NT2/D1 (cell line): ENCODE measurements at regions not wholly inside any gene's neighbourhood (a gene's known extent, or its start where the extent isn't known, plus 50 kb on each side); places are given as distances from the start of the nearest gene placed in this dataset.

ENCODE experiments used
- DNase-seq: peaks from one replicate; pipeline ENCODE4 v3.0.0-alpha.2; 2011; ENCODE audit warnings: low read depth, low spot score
- H3K27me3 ChIP-seq: 2 replicates; pipeline ENCODE4 v1.6.0; 2011; ENCODE audit warnings: mild to moderate bottlenecking; ENCODE audit not compliant: insufficient read length, insufficient read depth
- H3K36me3 ChIP-seq: 2 replicates; pipeline ENCODE4 v1.6.1; 2011; ENCODE audit warnings: mild to moderate bottlenecking, low read length, mixed read lengths; ENCODE audit not compliant: insufficient read depth, insufficient read length
- H3K4me1 ChIP-seq: 2 replicates; pipeline ENCODE4 v1.5.1; 2011; ENCODE audit not compliant: insufficient read depth, insufficient read length
- H3K4me3 ChIP-seq: 2 replicates; pipeline ENCODE4 v1.5.1; 2011; ENCODE audit warnings: low read depth; ENCODE audit not compliant: insufficient read length
- H3K9ac ChIP-seq: 2 replicates; pipeline ENCODE4 v1.6.0; 2011; ENCODE audit warnings: low read depth; ENCODE audit not compliant: insufficient read length
- H3K9me3 ChIP-seq: 2 replicates; pipeline ENCODE4 v1.5.1; 2011; ENCODE audit warnings: mild to moderate bottlenecking, low read length; ENCODE audit not compliant: insufficient read depth
- SUZ12 ChIP-seq: IDR thresholded peaks from 2 replicates; pipeline ENCODE4 v1.6.1; 2011; ENCODE audit not compliant: insufficient read length, insufficient read depth; ENCODE audit errors: extremely low read depth
- YY1 ChIP-seq: IDR thresholded peaks from 2 replicates; pipeline ENCODE4 v1.6.1; 2011; ENCODE audit not compliant: insufficient read length, insufficient read depth
- ZNF274 ChIP-seq: IDR thresholded peaks from 2 replicates; pipeline ENCODE4 v1.6.1; 2011; ENCODE audit warnings: mild to moderate bottlenecking, low read depth, low read length

DNA sequence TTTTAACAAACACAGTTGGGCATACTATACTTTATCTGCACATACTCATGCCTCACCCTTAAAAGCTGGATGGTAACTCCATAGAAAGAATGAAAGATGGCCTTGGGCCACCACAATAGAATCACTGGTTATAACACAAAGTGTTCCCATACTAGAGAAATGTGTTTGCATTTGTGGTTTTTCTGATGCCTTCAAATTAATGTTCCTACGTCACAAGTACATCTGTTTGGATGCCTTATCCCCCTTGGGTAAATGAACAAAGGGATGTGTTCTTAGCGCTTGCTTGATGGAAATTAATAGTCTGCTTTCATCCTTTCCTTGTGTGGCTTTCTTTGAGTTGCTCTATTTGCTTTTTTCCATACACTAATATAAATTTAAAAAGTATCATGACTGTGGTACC, 291.1 kb upstream of the PDE4D start:
- H3K36me3 ChIP-seq: no peaks in the 10 kb centered on the region
- H3K4me3 ChIP-seq: no peak overlapping the region
- no peaks in the 10 kb centered on the region for H3K9me3 ChIP-seq
- H3K9ac ChIP-seq: no peak overlapping the region
- no peaks in the 10 kb centered on the region for H3K4me1 ChIP-seq
- no peak for TF ChIP-seq SUZ12
- TF ChIP-seq ZNF274: no peak
- no peak for TF ChIP-seq YY1
- no peak for DNase-seq
- no peaks in the 10 kb centered on the region for H3K27me3 ChIP-seq

GRCh38 chr5:60183881-60184280, 290.4 kb upstream of the PDE4D start:
- no peaks in the 10 kb centered on the region for H3K4me1 ChIP-seq
- DNase-seq: no peak
- no peaks in the 10 kb centered on the region for H3K27me3 ChIP-seq
- no peak overlapping the region for H3K4me3 ChIP-seq
- no peaks in the 10 kb centered on the region for H3K9me3 ChIP-seq
- H3K9ac ChIP-seq: no peak overlapping the region
- no peaks in the 10 kb centered on the region for H3K36me3 ChIP-seq
- TF ChIP-seq SUZ12 (no peak), YY1 (no peak), ZNF274 (no peak)

DNA sequence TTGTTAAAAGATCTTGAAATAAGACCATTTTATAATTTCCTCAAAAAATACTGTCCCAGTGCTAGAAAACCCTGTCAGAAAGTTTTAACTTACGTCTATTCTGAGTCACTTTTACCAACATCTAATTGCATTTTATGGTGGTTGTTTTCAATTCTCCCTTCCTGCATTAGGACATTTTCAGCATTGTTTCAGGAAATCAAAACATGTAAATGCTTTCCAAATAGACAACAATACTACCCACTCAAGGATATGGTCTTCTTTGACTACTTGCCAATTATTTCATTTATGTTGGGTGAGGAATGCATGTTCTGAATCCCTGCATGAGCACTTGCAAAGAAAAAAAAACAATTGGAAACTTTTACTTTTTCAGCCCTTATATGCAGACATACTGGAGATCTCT, 284.6 kb upstream of the PDE4D start:
- H3K9ac ChIP-seq: no peak overlapping the region
- no peak overlapping the region for H3K4me3 ChIP-seq
- no peak for DNase-seq
- TF ChIP-seq SUZ12 (no peak), YY1 (no peak), ZNF274 (no peak)
- no peaks in the 10 kb centered on the region for H3K27me3 ChIP-seq
- H3K4me1 ChIP-seq: no peaks in the 10 kb centered on the region
- H3K9me3 ChIP-seq: no peaks in the 10 kb centered on the region
- H3K36me3 ChIP-seq: no peaks in the 10 kb centered on the region

- DNase-seq: no peak
- H3K27me3 ChIP-seq: no peaks in the 10 kb centered on the region
- H3K4me1 ChIP-seq: no peaks in the 10 kb centered on the region
- H3K36me3 ChIP-seq: no peaks in the 10 kb centered on the region
- no peak overlapping the region for H3K4me3 ChIP-seq
- H3K9ac ChIP-seq: no peak overlapping the region
- H3K9me3 ChIP-seq: no peaks in the 10 kb centered on the region
- TF ChIP-seq YY1: no peak
- no peak for TF ChIP-seq ZNF274
- no peak for TF ChIP-seq SUZ12
Observed at GRCh38 chr5:60177596-60177995, 284.1 kb upstream of the PDE4D start.

DNA sequence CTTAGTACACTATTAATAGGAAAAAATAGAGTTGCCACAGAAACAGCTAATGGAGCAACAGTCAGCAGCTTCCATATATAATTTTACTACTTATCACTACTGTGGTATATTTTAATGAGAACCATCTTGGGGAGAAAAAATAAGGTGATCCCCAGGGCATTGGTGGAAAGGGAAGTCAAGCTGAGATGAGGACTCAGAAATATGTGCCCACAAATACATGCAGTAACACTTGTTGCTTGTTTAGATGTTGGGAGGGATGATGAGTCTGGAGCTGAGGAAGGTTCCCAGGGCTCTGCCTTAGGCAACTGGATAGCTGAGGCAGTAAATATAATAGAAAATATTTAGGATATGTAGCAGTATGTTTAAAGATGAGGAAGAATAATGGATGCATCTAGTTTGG, 280.1 kb upstream of the PDE4D start:
- Histone ChIP-seq H3K9ac (no peak overlapping the region), H3K27me3 (no peaks in the 10 kb centered on the region), H3K4me3 (no peak overlapping the region), H3K36me3 (no peaks in the 10 kb centered on the region), H3K4me1 (no peaks in the 10 kb centered on the region), H3K9me3 (no peaks in the 10 kb centered on the region)
- no peak for DNase-seq
- TF ChIP-seq SUZ12 (no peak), YY1 (no peak), ZNF274 (no peak)

GRCh38 chr5:60163762-60164161, 270.2 kb upstream of the PDE4D start:
- Histone ChIP-seq H3K36me3 (no peaks in the 10 kb centered on the region), H3K27me3 (no peaks in the 10 kb centered on the region), H3K9ac (no peak overlapping the region), H3K9me3 (no peaks in the 10 kb centered on the region), H3K4me3 (no peak overlapping the region), H3K4me1 (no peaks in the 10 kb centered on the region)
- DNase-seq: no peak
- no peak for TF ChIP-seq YY1
- no peak for TF ChIP-seq ZNF274
- TF ChIP-seq SUZ12: no peak

GRCh38 chr5:60162441-60162840, 268.9 kb upstream of the PDE4D start:
- no peak overlapping the region for H3K9ac ChIP-seq
- no peaks in the 10 kb centered on the region for H3K27me3 ChIP-seq
- no peak overlapping the region for H3K4me3 ChIP-seq
- H3K9me3 ChIP-seq: no peaks in the 10 kb centered on the region
- H3K36me3 ChIP-seq: no peaks in the 10 kb centered on the region
- no peaks in the 10 kb centered on the region for H3K4me1 ChIP-seq
- no peak for DNase-seq
- TF ChIP-seq SUZ12 (no peak), ZNF274 (no peak), YY1 (no peak)
